ENCODE measurements at regions not wholly inside any gene's neighbourhood (a gene's known extent, or its start where the extent isn't known, plus 50 kb on each side); places are given as distances from the start of the nearest gene placed in this dataset.

GRCh38 chr16:79685871-79686270, 85.3 kb upstream of the MAF start:
- H2AK5ac ChIP-seq (ENCODE audit: low read depth, low read length): no peak overlapping the region
- no peak overlapping the region for H3K23ac ChIP-seq (ENCODE audit: low read depth, low read length, poor library complexity)
- no peak overlapping the region for H3K18ac ChIP-seq (ENCODE audit: low read length)
- H2BK15ac ChIP-seq (ENCODE audit: low read length): no peak overlapping the region
- H3K14ac ChIP-seq (ENCODE audit: low read length): no peak overlapping the region
- no peak overlapping the region for H2BK5ac ChIP-seq (ENCODE audit: low read length)
- H3K9ac ChIP-seq (ENCODE audit: low read depth, low read length, poor library complexity): no peak overlapping the region
- H2BK12ac ChIP-seq (ENCODE audit: low read length): no peak overlapping the region
- no peak for DNase-seq (ENCODE audit: low spot score)
- no peak overlapping the region for H4K91ac ChIP-seq (ENCODE audit: low read depth, low read length, poor library complexity)
- no peaks in the 10 kb centered on the region for H3K36me3 ChIP-seq (replicated peaks in 1 of 2; ENCODE audit: control insufficient read depth in 2 of 2, insufficient read depth in 2 of 2, low read length in 2 of 2)
- H2BK120ac ChIP-seq (ENCODE audit: low read depth, low read length): no peak overlapping the region
- H3K27ac ChIP-seq (replicated peaks; ENCODE audit: low read length): no peak overlapping the region
- no peak overlapping the region for H2AFZ ChIP-seq (ENCODE audit: low read length)
- H3K4me1 ChIP-seq (ENCODE audit: control insufficient read depth in 2 of 2, insufficient read depth in 1 of 2, low read depth in 1 of 2, low read length in 2 of 2): peaks cover 4 to 17% of the 10 kb centered on the region in 2 donors
- WGBS, 2 donors (ENCODE audit: extremely low coverage in 2 of 2, insufficient read length in 2 of 2, insufficient replicate concordance in 1 of 2): no CpG with 5 or more reads among the region's 3 CpGs
- no peaks in the 10 kb centered on the region for H3K27me3 ChIP-seq (ENCODE audit: control insufficient read depth in 3 of 3, insufficient read depth in 3 of 3, low read depth in 1 of 3, low read length in 3 of 3)
- H3K79me1 ChIP-seq (ENCODE audit: low read depth, low read length): no peaks in the 10 kb centered on the region
- no peak overlapping the region for H3K4me2 ChIP-seq (ENCODE audit: insufficient read depth, low read length, poor library complexity, severe bottlenecking)
- no peak overlapping the region for H3K4me3 ChIP-seq (ENCODE audit: low read length in 2 of 2)
- peaks cover 0 to 1% of the 10 kb centered on the region in 2 donors for H3K9me3 ChIP-seq (replicated peaks in 1 of 2; ENCODE audit: control insufficient read depth in 2 of 2, insufficient read depth in 1 of 2, low read depth in 1 of 2, low read length in 2 of 2)
- H4K8ac ChIP-seq (ENCODE audit: low read depth, low read length): no peak overlapping the region
- no peak overlapping the region for H3K4ac ChIP-seq (ENCODE audit: low read length)

- H3K4me1 ChIP-seq (ENCODE audit: control insufficient read depth in 2 of 2, insufficient read depth in 1 of 2, low read depth in 1 of 2, low read length in 2 of 2): no peaks in the 10 kb centered on the region
- no peak overlapping the region for H3K4me3 ChIP-seq (ENCODE audit: low read length in 2 of 2)
- H3K27ac ChIP-seq (replicated peaks; ENCODE audit: low read length): no peak overlapping the region
- H3K23ac ChIP-seq (ENCODE audit: low read depth, low read length, poor library complexity): no peak overlapping the region
- no peak overlapping the region for H2BK5ac ChIP-seq (ENCODE audit: low read length)
- no peak overlapping the region for H2AK5ac ChIP-seq (ENCODE audit: low read depth, low read length)
- no peak overlapping the region for H4K8ac ChIP-seq (ENCODE audit: low read depth, low read length)
- no peak overlapping the region for H2BK120ac ChIP-seq (ENCODE audit: low read depth, low read length)
- no peaks in the 10 kb centered on the region for H3K27me3 ChIP-seq (ENCODE audit: control insufficient read depth in 3 of 3, insufficient read depth in 3 of 3, low read depth in 1 of 3, low read length in 3 of 3)
- no peaks in the 10 kb centered on the region for H3K9me3 ChIP-seq (replicated peaks in 1 of 2; ENCODE audit: control insufficient read depth in 2 of 2, insufficient read depth in 1 of 2, low read depth in 1 of 2, low read length in 2 of 2)
- H3K18ac ChIP-seq (ENCODE audit: low read length): no peak overlapping the region
- H4K91ac ChIP-seq (ENCODE audit: low read depth, low read length, poor library complexity): no peak overlapping the region
- no peak overlapping the region for H2BK15ac ChIP-seq (ENCODE audit: low read length)
- no peak overlapping the region for H2BK12ac ChIP-seq (ENCODE audit: low read length)
- no peaks in the 10 kb centered on the region for H3K79me1 ChIP-seq (ENCODE audit: low read depth, low read length)
- no peak overlapping the region for H3K4ac ChIP-seq (ENCODE audit: low read length)
- no peak for DNase-seq (ENCODE audit: low spot score)
- no peak overlapping the region for H3K9ac ChIP-seq (ENCODE audit: low read depth, low read length, poor library complexity)
- no peak overlapping the region for H3K14ac ChIP-seq (ENCODE audit: low read length)
- no peaks in the 10 kb centered on the region for H3K36me3 ChIP-seq (replicated peaks in 1 of 2; ENCODE audit: control insufficient read depth in 2 of 2, insufficient read depth in 2 of 2, low read length in 2 of 2)
- no peak overlapping the region for H2AFZ ChIP-seq (ENCODE audit: low read length)
- WGBS, 2 donors (ENCODE audit: extremely low coverage in 2 of 2, insufficient read length in 2 of 2, insufficient replicate concordance in 1 of 2): no CpG with 5 or more reads among the region's 1 CpG
- no peak overlapping the region for H3K4me2 ChIP-seq (ENCODE audit: insufficient read depth, low read length, poor library complexity, severe bottlenecking)
These were observed 78.8 kb upstream of the MAF start for GRCh38 chr16:79679334-79679733.

GRCh38 chr16:79677799-79678530, 77.4 kb upstream of the MAF start:
- Histone ChIP-seq H2AFZ (ENCODE audit: low read length) (no peak overlapping the region), H3K9me3 (replicated peaks in 1 of 2; ENCODE audit: control insufficient read depth in 2 of 2, insufficient read depth in 1 of 2, low read depth in 1 of 2, low read length in 2 of 2) (no peaks in the 10 kb centered on the region), H3K4ac (ENCODE audit: low read length) (no peak overlapping the region), H4K91ac (ENCODE audit: low read depth, low read length, poor library complexity) (no peak overlapping the region), H3K4me1 (ENCODE audit: control insufficient read depth in 2 of 2, insufficient read depth in 1 of 2, low read depth in 1 of 2, low read length in 2 of 2) (no peaks in the 10 kb centered on the region), H3K27me3 (ENCODE audit: control insufficient read depth in 3 of 3, insufficient read depth in 3 of 3, low read depth in 1 of 3, low read length in 3 of 3) (no peaks in the 10 kb centered on the region), H2BK120ac (ENCODE audit: low read depth, low read length) (no peak overlapping the region), H2BK12ac (ENCODE audit: low read length) (no peak overlapping the region), H2BK15ac (ENCODE audit: low read length) (no peak overlapping the region), H3K23ac (ENCODE audit: low read depth, low read length, poor library complexity) (no peak overlapping the region), H2BK5ac (ENCODE audit: low read length) (no peak overlapping the region), H3K9ac (ENCODE audit: low read depth, low read length, poor library complexity) (no peak overlapping the region), H3K4me2 (ENCODE audit: insufficient read depth, low read length, poor library complexity, severe bottlenecking) (no peak overlapping the region), H3K36me3 (replicated peaks in 1 of 2; ENCODE audit: control insufficient read depth in 2 of 2, insufficient read depth in 2 of 2, low read length in 2 of 2) (no peaks in the 10 kb centered on the region), H3K18ac (ENCODE audit: low read length) (no peak overlapping the region), H3K79me1 (ENCODE audit: low read depth, low read length) (no peaks in the 10 kb centered on the region), H2AK5ac (ENCODE audit: low read depth, low read length) (no peak overlapping the region), H3K4me3 (ENCODE audit: low read length in 2 of 2) (no peak overlapping the region), H4K8ac (ENCODE audit: low read depth, low read length) (no peak overlapping the region), H3K27ac (replicated peaks; ENCODE audit: low read length) (no peak overlapping the region), H3K14ac (ENCODE audit: low read length) (no peak overlapping the region)
- no peak for DNase-seq (ENCODE audit: low spot score)
- WGBS, 2 donors (ENCODE audit: extremely low coverage in 2 of 2, insufficient read length in 2 of 2, insufficient replicate concordance in 1 of 2): 100% methylated on average over 1 of the region's 6 CpGs; no CpG with 5 or more reads in 1 of the 2 donors

GRCh38 chr16:79673635-79674034, 73.1 kb upstream of the MAF start:
- H3K9me3 ChIP-seq (replicated peaks in 1 of 2; ENCODE audit: control insufficient read depth in 2 of 2, insufficient read depth in 1 of 2, low read depth in 1 of 2, low read length in 2 of 2): peaks cover 0 to 6% of the 10 kb centered on the region in 2 donors
- no peak overlapping the region for H2BK12ac ChIP-seq (ENCODE audit: low read length)
- H3K4me2 ChIP-seq (ENCODE audit: insufficient read depth, low read length, poor library complexity, severe bottlenecking): no peak overlapping the region
- no peak overlapping the region for H2AFZ ChIP-seq (ENCODE audit: low read length)
- no peak overlapping the region for H4K8ac ChIP-seq (ENCODE audit: low read depth, low read length)
- H3K4me3 ChIP-seq (ENCODE audit: low read length in 2 of 2): no peak overlapping the region
- no peak overlapping the region for H2BK15ac ChIP-seq (ENCODE audit: low read length)
- no peak for DNase-seq (ENCODE audit: low spot score)
- H2BK5ac ChIP-seq (ENCODE audit: low read length): no peak overlapping the region
- no peak overlapping the region for H3K27ac ChIP-seq (replicated peaks; ENCODE audit: low read length)
- H3K79me1 ChIP-seq (ENCODE audit: low read depth, low read length): no peaks in the 10 kb centered on the region
- H3K9ac ChIP-seq (ENCODE audit: low read depth, low read length, poor library complexity): no peak overlapping the region
- H3K36me3 ChIP-seq (replicated peaks in 1 of 2; ENCODE audit: control insufficient read depth in 2 of 2, insufficient read depth in 2 of 2, low read length in 2 of 2): no peaks in the 10 kb centered on the region
- H3K23ac ChIP-seq (ENCODE audit: low read depth, low read length, poor library complexity): no peak overlapping the region
- H4K91ac ChIP-seq (ENCODE audit: low read depth, low read length, poor library complexity): no peak overlapping the region
- H2AK5ac ChIP-seq (ENCODE audit: low read depth, low read length): no peak overlapping the region
- H3K27me3 ChIP-seq (ENCODE audit: control insufficient read depth in 3 of 3, insufficient read depth in 3 of 3, low read depth in 1 of 3, low read length in 3 of 3): no peaks in the 10 kb centered on the region
- no peak overlapping the region for H3K14ac ChIP-seq (ENCODE audit: low read length)
- H3K4ac ChIP-seq (ENCODE audit: low read length): no peak overlapping the region
- no peaks in the 10 kb centered on the region for H3K4me1 ChIP-seq (ENCODE audit: control insufficient read depth in 2 of 2, insufficient read depth in 1 of 2, low read depth in 1 of 2, low read length in 2 of 2)
- H2BK120ac ChIP-seq (ENCODE audit: low read depth, low read length): no peak overlapping the region
- WGBS, 2 donors (ENCODE audit: extremely low coverage in 2 of 2, insufficient read length in 2 of 2, insufficient replicate concordance in 1 of 2): no CpG with 5 or more reads among the region's 3 CpGs
- H3K18ac ChIP-seq (ENCODE audit: low read length): no peak overlapping the region

Measured in neuronal stem cell (in vitro differentiated cells).